ES-I3 (cell line): ENCODE measurements at regions not wholly inside any gene's neighbourhood (a gene's known extent, or its start where the extent isn't known, plus 50 kb on each side); places are given as distances from the start of the nearest gene placed in this dataset.

ENCODE experiments used
- H3K36me3 ChIP-seq: 2 replicates; pipeline ENCODE4 v1.6.1; 2013; ENCODE audit warnings: mild to moderate bottlenecking, low read length, control low read depth, moderate library complexity; ENCODE audit not compliant: insufficient read depth
- H3K4me1 ChIP-seq: 2 replicates; pipeline ENCODE4 v1.6.1; 2013; ENCODE audit warnings: mild to moderate bottlenecking, control low read depth, low read length; ENCODE audit not compliant: insufficient read depth
- H3K9ac ChIP-seq: 2 replicates; pipeline ENCODE4 v1.6.1; 2013; ENCODE audit warnings: low read depth, mild to moderate bottlenecking, low read length, moderate library complexity
- H3K9me3 ChIP-seq: 2 replicates; pipeline ENCODE4 v1.6.1; 2013; ENCODE audit warnings: mild to moderate bottlenecking, low read length, moderate library complexity; ENCODE audit not compliant: control insufficient read depth, insufficient read depth

DNA sequence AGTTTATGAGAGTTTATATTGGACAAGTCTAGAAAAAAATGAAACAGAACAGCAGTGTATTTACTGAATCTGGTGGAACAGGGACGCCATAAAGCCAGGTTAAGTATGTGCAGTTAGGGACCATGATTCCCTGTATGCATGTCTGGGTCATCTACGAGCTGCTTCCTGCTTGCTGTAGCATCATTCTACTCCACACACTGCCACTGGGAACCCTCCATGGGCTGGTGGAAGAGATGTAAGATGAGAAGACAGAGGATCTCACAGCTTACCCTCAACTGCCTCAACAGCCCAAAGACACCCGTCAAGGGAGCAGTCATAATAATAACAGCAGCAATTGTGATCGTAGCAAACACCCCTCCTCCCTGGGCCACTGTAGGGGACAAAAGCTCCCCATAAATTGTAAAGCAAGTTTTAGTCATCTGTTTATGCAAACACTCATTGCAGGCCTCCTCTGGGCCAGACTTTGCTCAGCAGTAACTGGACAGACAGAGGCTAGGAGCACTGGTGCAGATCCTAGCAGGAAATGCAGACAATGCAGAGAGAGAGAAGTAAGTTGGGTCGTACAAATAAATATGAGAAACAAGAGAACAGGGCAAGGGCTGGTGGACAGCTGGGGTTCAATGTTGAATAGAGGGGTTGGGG is 188.0 kb downstream of the SOX9 start:
- no peaks in the 10 kb centered on the region for H3K36me3 ChIP-seq
- H3K4me1 ChIP-seq, result no peaks in the 10 kb centered on the region
- H3K9me3 ChIP-seq, result no peaks in the 10 kb centered on the region
- no peak overlapping the region for H3K9ac ChIP-seq

DNA sequence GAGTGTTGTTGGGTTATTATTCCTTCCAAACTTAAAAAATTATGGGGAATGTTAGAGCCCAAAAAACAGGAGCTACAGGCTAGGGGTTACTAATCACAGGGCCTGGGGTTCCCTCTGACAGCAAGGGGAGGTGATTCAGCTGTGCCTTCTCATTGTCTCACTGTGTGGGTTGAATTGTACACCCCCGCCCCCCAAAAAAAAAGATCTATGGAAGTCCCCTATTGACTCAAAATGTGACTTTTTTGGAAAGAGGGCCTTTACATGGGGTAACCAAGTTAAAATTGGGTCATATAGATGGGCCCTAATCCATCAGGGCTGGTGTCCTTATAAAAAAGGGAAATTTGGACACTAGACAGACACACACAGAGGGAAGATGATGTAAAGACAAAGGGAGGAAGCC is 190.2 kb downstream of the SOX9 start:
- Histone ChIP-seq H3K36me3 (no peaks in the 10 kb centered on the region), H3K4me1 (no peaks in the 10 kb centered on the region), H3K9me3 (no peaks in the 10 kb centered on the region), H3K9ac (no peak overlapping the region)

DNA sequence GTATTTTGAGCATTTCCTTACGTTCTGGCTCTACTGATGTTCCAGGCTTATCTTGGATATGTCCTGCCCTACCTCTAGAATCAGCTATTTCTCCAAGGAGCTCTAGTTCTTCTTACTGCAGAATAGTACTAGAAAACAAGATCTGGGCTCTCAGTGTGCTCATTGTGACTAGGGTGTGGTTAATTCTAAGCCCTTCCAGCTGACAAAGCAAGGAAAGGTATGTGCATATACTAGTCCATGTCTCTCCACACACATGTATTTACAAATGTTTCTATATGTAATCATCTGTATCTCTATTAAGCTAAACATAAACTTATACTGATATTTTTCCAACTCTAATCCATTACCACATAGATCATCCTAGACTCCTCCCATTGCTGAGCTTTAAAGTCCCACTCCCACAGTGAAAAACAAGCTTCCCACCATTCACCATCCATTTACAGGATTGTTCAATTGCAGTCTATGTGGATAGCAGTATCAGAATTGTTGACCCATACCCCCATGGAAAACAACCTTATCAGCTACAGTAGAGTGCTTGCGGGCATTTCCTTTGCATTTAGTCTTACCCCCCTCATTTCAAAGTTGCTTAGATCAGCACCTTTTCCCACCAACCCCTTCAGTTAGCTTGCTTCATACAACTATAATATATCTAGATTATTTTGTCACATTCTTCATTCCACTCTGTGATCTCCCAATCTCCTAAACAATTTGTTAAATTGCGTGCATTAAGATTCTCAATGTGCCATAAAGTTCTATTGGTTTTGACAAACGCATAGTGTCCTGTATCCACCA is 194.5 kb downstream of the SOX9 start:
- Histone ChIP-seq H3K9me3 (no peaks in the 10 kb centered on the region), H3K9ac (no peak overlapping the region), H3K36me3 (no peaks in the 10 kb centered on the region), H3K4me1 (no peaks in the 10 kb centered on the region)

DNA sequence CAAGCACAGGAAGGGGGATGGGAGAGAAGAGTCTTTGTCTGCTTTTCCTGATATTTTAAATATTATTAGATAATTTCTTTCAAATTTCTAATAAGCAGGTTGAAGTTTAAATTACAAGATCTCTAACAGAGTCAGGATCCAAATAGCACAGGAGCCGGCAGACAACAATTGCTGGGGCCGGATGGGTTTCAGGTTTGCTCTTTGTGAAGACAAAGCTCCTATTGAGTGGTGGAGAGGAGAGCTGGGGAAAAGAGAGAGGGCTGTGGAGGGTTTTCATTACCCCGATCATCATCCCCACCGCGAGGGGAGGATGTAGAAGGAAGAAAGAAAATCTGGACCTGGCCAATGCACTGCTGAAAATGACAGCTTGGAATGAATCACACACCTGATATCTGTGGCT is 197.3 kb downstream of the SOX9 start:
- H3K9ac ChIP-seq, result no peak overlapping the region
- H3K4me1 ChIP-seq, result no peaks in the 10 kb centered on the region
- no peaks in the 10 kb centered on the region for H3K36me3 ChIP-seq

DNA sequence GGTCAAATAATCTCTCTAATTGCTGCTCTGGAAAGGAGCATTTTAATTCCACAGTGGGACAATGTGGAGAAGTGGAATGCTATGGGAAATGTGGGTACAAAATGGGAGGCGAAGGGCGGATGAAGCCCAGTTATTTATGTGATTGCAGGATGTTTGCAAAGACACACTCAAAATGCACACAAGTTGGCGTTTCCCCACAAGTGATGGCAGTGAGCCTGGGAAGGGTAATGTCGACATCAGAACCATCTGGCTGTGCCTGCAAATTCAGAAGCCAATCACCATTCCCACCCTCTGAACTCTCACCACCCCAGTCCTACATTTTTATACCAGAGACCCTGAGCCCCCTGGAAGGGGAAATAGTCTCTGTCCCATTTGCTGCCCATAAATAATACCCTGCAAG is 201.1 kb downstream of the SOX9 start:
- H3K36me3 ChIP-seq, result no peaks in the 10 kb centered on the region
- no peaks in the 10 kb centered on the region for H3K9me3 ChIP-seq
- no peak overlapping the region for H3K9ac ChIP-seq
- peaks cover 3% of the 10 kb centered on the region; the same call in 1 of the 2 replicates for H3K4me1 ChIP-seq

More for the DNA sequence above, 197.3 kb downstream of the SOX9 start:
- no peaks in the 10 kb centered on the region for H3K9me3 ChIP-seq

DNA sequence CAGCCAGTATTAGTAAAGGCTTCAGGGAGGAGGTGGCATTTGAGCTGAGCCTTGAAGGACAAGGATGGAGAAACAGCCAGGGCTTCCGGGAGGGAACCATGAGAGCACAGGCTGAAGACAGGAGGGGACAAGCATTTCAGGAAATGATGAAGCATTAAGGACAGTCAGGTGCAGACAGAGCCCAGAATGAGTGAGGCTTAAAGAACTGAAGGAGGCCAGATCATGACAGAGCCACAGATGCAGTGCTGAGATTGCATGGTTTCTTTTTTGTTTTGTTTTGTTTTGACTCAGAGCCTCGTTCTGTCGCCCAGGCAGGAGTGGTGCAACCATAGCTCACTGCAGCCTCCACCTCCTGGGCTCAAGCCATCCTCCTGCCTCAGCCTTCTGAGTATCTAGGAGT is 211.5 kb downstream of the SOX9 start:
- H3K9me3 ChIP-seq, result no peaks in the 10 kb centered on the region

DNA sequence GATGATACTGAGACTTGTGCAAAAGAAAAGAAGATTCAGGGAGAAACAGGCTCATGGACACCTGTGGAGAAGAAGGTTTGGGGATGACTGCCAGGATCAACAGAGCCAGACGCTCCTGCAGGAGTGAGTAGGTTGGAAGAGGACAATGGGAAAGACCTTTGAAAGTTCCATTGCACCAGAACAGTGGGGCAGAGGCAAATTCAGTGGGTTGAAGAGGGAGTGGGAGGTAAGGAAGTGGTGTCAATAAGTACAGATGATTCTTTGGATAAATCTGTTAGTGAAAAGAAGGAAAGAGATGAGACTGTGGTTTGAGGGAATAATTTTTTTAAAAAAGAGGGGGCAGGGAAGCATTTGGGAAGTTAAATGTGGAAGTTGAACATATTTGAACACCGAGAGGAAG is 212.8 kb downstream of the SOX9 start:
- no peaks in the 10 kb centered on the region for H3K36me3 ChIP-seq
- H3K9ac ChIP-seq, result no peak overlapping the region
- H3K4me1 ChIP-seq, result peaks cover 8% of the 10 kb centered on the region; the same call in 1 of the 2 replicates
- no peaks in the 10 kb centered on the region for H3K9me3 ChIP-seq

More for the DNA sequence above, 211.5 kb downstream of the SOX9 start:
- no peaks in the 10 kb centered on the region for H3K36me3 ChIP-seq
- peaks cover 5% of the 10 kb centered on the region; the same call in 1 of the 2 replicates for H3K4me1 ChIP-seq
- H3K9ac ChIP-seq, result no peak overlapping the region

DNA sequence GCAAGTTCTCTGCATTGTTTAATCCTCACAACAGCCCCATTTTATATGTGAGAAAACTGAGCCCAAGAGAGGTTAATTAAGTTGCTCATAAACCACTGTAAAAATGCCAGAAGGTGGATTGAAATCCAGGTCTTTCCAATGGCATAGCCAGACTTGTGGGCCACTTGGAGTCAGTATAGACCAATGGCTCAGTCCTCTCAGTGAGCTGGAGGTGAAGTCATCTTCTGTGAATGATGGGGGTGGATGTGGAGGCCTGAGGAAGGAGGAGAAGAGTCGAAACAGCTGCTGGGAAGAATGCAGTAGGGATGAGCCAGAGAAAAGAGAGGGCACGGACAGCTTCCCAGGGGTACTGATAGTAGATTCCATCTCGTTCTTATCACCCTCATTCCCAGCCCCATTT is 213.4 kb downstream of the SOX9 start:
- H3K9ac ChIP-seq, result no peak overlapping the region
- H3K4me1 ChIP-seq, result peaks cover 13% of the 10 kb centered on the region; the same call in 1 of the 2 replicates
- no peaks in the 10 kb centered on the region for H3K9me3 ChIP-seq
- H3K36me3 ChIP-seq, result no peaks in the 10 kb centered on the region

DNA sequence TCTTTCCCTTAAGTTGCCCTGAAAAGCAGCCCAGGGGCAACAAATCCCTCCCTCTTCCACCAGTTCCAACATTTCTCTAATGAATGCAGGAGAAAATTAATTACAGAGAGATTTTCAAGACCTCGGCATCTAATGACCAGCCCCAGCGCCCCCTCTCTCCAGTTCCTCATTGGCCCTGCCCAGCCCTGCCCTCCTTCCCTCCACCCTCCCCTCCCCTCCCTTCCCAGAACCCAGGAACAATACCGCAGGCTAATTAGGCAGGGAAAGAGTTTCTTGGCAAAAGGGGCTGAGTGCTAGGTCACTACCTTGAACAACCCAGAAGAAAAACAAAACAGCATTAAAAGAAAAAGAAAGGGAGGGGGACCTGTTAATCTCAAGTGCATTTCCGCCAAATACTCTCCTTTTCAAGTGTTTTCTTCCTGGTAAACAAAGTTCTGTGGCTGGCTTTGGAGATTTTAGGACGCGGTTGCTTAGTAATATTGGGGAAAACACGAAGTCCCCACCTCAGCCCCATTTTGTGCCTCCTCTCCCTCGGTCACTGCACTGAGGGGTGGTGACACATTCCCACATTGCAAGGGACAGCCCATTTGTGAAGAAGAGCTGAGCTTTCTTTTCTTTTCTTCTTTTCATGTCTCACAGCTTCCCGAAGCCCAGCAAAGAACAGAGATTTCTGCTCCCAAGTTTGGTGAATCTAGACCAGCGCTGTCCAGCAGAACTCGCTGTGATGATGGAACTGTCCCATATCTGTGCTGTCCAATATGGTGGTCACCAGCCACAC is 215.4 kb downstream of the SOX9 start:
- no peaks in the 10 kb centered on the region for H3K36me3 ChIP-seq
- H3K4me1 ChIP-seq, result peaks cover 18% of the 10 kb centered on the region; the same call in 1 of the 2 replicates
- no peaks in the 10 kb centered on the region for H3K9me3 ChIP-seq
- no peak overlapping the region for H3K9ac ChIP-seq

DNA sequence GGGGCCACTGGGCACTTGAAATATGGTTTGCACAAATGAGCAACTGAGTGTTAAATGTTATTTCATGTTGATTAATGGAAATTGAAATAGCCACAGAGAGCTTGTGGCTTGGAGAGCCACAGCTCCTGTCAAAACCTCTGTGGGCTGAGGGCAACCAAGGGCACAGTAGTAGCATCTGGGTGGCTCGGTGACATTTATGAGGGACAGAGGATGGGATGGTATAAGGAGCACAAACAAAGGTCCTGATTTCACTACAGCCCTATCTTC is 215.9 kb downstream of the SOX9 start:
- Histone ChIP-seq H3K36me3 (no peaks in the 10 kb centered on the region), H3K9me3 (no peaks in the 10 kb centered on the region), H3K9ac (no peak overlapping the region), H3K4me1 (peaks cover 18% of the 10 kb centered on the region; the same call in 1 of the 2 replicates)

DNA sequence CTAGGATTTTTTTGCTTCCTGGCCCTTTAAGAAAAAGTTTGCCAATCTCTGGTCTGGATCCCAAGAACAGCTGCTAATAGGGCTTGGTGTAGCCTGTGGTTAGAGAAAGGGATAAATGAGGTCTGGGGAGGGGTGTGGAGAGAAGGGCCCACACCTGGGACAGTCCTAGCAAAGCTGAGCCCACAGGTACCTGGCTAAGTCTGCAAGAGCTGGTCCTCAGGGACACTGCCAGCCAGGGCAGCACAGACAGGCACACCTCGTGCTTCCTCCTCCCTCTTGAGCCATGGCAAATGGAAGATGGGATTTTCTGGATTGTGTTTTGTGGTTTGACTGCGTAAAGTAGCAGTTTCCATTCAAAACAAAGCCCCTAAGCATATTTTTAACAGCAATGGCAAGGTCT is 217.5 kb downstream of the SOX9 start:
- Histone ChIP-seq H3K36me3 (no peaks in the 10 kb centered on the region), H3K4me1 (peaks cover 22% of the 10 kb centered on the region; the same call in 1 of the 2 replicates), H3K9ac (no peak overlapping the region), H3K9me3 (no peaks in the 10 kb centered on the region)

DNA sequence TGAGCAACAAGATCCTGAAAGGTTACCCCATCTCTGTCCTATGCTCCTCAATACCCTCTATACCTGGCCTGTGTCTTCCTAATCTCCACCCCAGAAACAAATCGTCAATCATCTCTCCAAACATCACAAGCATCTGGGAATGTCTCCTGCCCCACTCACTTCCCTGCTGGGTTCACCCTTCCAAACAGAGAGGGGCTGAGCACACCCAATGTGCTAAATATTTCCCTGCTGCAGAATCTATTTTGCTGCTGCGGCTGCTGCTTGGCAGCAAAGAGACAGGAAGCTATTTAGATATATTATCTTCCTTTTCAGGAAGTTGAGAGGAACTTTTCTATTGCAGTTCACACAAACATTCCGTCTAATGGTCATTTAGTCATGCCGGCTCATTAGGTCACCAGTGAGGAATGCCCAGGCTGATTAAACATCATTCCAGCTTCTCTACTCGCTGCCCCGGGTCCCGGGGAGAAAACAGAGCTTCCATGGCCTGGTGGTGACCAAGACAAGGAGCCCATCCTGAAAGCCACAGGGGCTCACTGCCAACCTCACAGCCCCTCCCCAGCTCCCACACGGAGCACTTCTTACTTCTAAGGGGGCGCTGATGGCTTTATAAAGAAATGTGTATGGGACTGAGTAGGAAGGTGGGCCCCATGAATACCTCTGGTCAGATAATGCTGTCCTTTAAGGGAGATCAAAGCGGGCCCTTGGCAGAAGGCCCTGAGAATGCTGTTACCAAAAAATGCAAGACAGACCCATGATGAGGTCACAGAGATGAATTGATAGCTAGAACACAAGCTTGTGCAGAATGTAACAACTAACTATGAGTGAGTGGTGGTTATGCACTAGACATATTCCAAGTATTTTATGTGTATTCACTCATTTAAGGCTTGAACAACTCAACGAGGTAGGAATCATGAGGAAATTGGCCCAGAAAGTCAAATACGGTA is 218.3 kb downstream of the SOX9 start:
- Histone ChIP-seq H3K9ac (no peak overlapping the region), H3K36me3 (no peaks in the 10 kb centered on the region), H3K9me3 (no peaks in the 10 kb centered on the region), H3K4me1 (peaks cover 22% of the 10 kb centered on the region; the same call in 1 of the 2 replicates)

DNA sequence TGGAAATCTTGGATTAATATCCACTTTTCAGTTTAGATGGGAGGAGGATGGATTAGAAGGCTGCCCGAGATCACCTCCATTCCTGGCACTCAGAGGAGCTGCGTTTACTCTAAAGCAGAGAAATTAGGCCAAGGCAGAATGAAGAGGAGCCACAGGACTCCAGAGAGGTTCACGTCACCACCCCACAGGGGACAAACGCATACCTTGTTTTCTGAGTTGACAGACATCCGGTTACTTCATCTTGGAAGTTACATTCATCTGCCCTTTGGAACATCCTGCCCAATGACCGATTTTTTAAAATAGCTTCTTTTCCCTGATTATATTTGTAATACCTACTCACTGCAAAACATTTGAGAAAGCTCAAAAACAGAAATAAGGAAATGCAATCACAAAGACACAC is 220.0 kb downstream of the SOX9 start:
- Histone ChIP-seq H3K4me1 (peaks cover 22% of the 10 kb centered on the region; the same call in 1 of the 2 replicates), H3K9ac (no peak overlapping the region)

DNA sequence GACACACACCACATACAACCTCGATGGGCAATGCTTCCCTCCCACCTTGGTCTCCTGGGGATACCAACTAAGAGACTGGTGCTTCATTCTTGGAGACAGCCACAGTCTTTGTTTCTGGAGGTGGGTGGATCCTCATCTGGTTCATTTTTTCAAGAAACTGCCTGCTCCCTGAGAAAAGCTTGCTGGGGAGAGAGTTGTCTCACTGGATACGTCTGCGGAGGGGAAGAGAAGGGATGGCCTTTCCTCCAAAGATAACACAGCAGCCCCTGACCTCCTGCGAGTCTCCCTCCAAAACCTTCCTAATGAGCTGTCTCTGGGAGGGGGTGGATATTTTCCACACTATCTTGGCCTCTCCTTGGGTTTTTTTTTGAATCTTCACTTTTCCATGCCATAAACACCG is 221.2 kb downstream of the SOX9 start:
- Histone ChIP-seq H3K36me3 (no peaks in the 10 kb centered on the region), H3K9ac (no peak overlapping the region), H3K9me3 (no peaks in the 10 kb centered on the region), H3K4me1 (peaks cover 16% of the 10 kb centered on the region; the same call in 1 of the 2 replicates)

More for the DNA sequence above, 220.0 kb downstream of the SOX9 start:
- Histone ChIP-seq H3K36me3 (no peaks in the 10 kb centered on the region), H3K9me3 (no peaks in the 10 kb centered on the region)
